Fibroblast of lung (primary cell): ENCODE measurements at regions not wholly inside any gene's neighbourhood (a gene's known extent, or its start where the extent isn't known, plus 50 kb on each side); places are given as distances from the start of the nearest gene placed in this dataset.

ENCODE experiments used
- DNase-seq, 2 donors: peaks; one replicate each; pipeline versions ENCODE4 v3.0.0 to v3.0.0-alpha.2; 2010; ENCODE audit warnings: low read depth in 2 of 2
- H2AFZ ChIP-seq: 2 replicates; pipeline ENCODE4 v1.5.1; 2012; ENCODE audit warnings: low read length, control low read depth, inconsistent platforms
- H3K27ac ChIP-seq: 2 replicates; pipeline ENCODE4 v1.5.1; 2011; ENCODE audit warnings: low read length, control low read depth; ENCODE audit not compliant: insufficient read depth
- H3K27me3 ChIP-seq: 2 replicates; pipeline ENCODE4 v1.5.1; 2011; ENCODE audit warnings: mild to moderate bottlenecking, low read length; ENCODE audit not compliant: control insufficient read depth, insufficient read depth
- H3K36me3 ChIP-seq: 2 replicates; pipeline ENCODE4 v1.5.1; 2011; ENCODE audit warnings: low read length; ENCODE audit not compliant: control insufficient read depth, insufficient read depth
- H3K4me1 ChIP-seq: 2 replicates; pipeline ENCODE4 v1.5.1; 2011; ENCODE audit warnings: low read length; ENCODE audit not compliant: control insufficient read depth, insufficient read depth; ENCODE audit errors: extremely low read depth
- H3K4me2 ChIP-seq: 2 replicates; pipeline ENCODE4 v1.5.1; 2011; ENCODE audit warnings: low read length, control low read depth; ENCODE audit not compliant: insufficient read depth; ENCODE audit errors: extremely low read depth
- H3K4me3 ChIP-seq, 4 experiments: fragments of 200-600 bp in 1 of 4; sonication (generic) in 1 of 4; replicated peaks in 1 of 4; 2 replicates each; pipeline ENCODE4 v1.5.1; 2011 to 2016; ENCODE audit warnings: low read length in 4 of 4, low read depth in 3 of 4, mild to moderate bottlenecking in 3 of 4, control low read depth in 2 of 4, inconsistent platforms in 1 of 4, mixed read lengths in 1 of 4; ENCODE audit not compliant: insufficient read depth in 1 of 4; ENCODE audit errors: control extremely low read depth in 1 of 4
- H3K79me2 ChIP-seq: 2 replicates; pipeline ENCODE4 v1.5.1; 2012; ENCODE audit warnings: mild to moderate bottlenecking, low read length, inconsistent platforms; ENCODE audit not compliant: control insufficient read depth, insufficient read depth
- H3K9ac ChIP-seq: 2 replicates; pipeline ENCODE4 v1.5.1; 2011; ENCODE audit warnings: mild to moderate bottlenecking, low read length, control low read depth; ENCODE audit not compliant: insufficient read depth
- H3K9me3 ChIP-seq: 2 replicates; pipeline ENCODE4 v1.5.1; 2012; ENCODE audit warnings: low read depth, low read length; ENCODE audit not compliant: control insufficient read depth, insufficient read depth
- H4K20me1 ChIP-seq: 2 replicates; pipeline ENCODE4 v1.5.1; 2011; ENCODE audit warnings: low read length; ENCODE audit not compliant: control insufficient read depth, insufficient read depth; ENCODE audit errors: extremely low read depth
- CTCF ChIP-seq, 2 donors: IDR thresholded peaks in 1 of 2; conservative IDR thresholded peaks in 1 of 2; 1 replicate in 1 of 2; 2 replicates in 1 of 2; pipeline ENCODE4 v1.5.1; 2011 to 2012; ENCODE audit warnings: low read length in 2 of 2, control low read depth in 1 of 2, inconsistent platforms in 1 of 2, low read depth in 1 of 2, mild to moderate bottlenecking in 1 of 2
- EZH2 ChIP-seq: IDR thresholded peaks from 2 replicates; pipeline ENCODE4 v1.5.1; 2012; ENCODE audit warnings: low read length, control low read depth, mild to moderate bottlenecking; ENCODE audit errors: missing control alignments

DNA sequence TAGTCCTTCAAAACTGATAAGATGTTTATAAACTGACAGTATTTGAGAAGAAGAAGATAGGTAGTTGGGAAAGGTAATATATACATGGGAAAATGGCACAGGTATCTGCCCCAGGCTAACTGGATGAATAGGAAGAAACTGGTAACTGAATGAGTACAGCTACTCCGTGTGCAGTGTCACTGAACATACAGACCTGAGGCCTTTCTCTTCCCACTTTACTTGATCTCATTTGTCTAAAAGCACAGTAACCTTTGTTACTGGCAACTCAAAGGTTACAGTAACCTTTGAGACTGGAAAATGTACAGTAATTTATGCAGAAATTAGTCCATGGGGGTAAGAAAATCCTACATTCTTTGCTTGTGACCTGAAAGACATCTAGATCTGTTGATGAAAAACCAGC, 735.0 kb upstream of the RIOK2 start:
- Histone ChIP-seq H3K9ac (no peak overlapping the region), H3K27ac (no peak overlapping the region), H3K4me1 (no peaks in the 10 kb centered on the region), H3K9me3 (no peaks in the 10 kb centered on the region), H3K36me3 (no peaks in the 10 kb centered on the region), H4K20me1 (no peaks in the 10 kb centered on the region), H3K27me3 (no peaks in the 10 kb centered on the region), H2AFZ (no peak overlapping the region), H3K4me3 (no peak overlapping the region), H3K4me2 (no peak overlapping the region), H3K79me2 (no peaks in the 10 kb centered on the region)
- no peak for DNase-seq
- TF ChIP-seq EZH2 (no peak), CTCF (conservative IDR thresholded peaks at IDR 0.05 in 1 of 2, IDR thresholded peaks at IDR 0.05 in 1 of 2; ENCODE audit: low read depth in 1 of 2, low read length in 2 of 2) (no peak)

DNA sequence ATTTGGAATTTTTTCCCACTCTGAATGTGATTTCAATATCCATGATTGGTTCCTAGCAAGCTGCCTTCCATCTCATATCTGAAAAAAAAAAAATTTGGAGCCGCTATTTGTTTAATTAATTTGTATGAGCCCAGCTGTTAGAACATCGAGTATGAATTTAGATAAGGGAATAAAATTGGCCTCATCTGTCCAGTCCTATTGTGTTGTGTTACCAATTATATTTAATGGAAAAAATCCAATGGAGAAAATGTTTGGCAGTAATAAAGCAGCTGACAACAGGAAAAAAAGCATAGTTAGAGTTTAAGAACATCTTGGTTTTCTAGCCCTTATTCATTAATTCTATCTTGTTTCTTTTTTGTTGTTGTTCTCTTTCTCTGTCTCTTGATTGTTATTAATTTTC, 735.6 kb upstream of the RIOK2 start:
- no peak overlapping the region for H3K9ac ChIP-seq
- H3K27ac ChIP-seq, result no peak overlapping the region
- H3K4me3 ChIP-seq, result no peak overlapping the region
- H3K36me3 ChIP-seq, result no peaks in the 10 kb centered on the region
- no peaks in the 10 kb centered on the region for H3K4me1 ChIP-seq
- no peaks in the 10 kb centered on the region for H3K79me2 ChIP-seq
- no peaks in the 10 kb centered on the region for H3K27me3 ChIP-seq
- no peak for DNase-seq
- H3K4me2 ChIP-seq, result no peak overlapping the region
- no peaks in the 10 kb centered on the region for H4K20me1 ChIP-seq
- no peak for TF ChIP-seq CTCF (conservative IDR thresholded peaks at IDR 0.05 in 1 of 2, IDR thresholded peaks at IDR 0.05 in 1 of 2; ENCODE audit: low read depth in 1 of 2, low read length in 2 of 2)
- no peak for TF ChIP-seq EZH2
- no peaks in the 10 kb centered on the region for H3K9me3 ChIP-seq
- H2AFZ ChIP-seq, result no peak overlapping the region

- Histone ChIP-seq H2AFZ (no peak overlapping the region), H3K27me3 (no peaks in the 10 kb centered on the region), H3K4me1 (no peaks in the 10 kb centered on the region), H3K9ac (no peak overlapping the region), H3K36me3 (no peaks in the 10 kb centered on the region), H3K4me2 (no peak overlapping the region), H3K9me3 (no peaks in the 10 kb centered on the region), H3K4me3 (no peak overlapping the region), H3K79me2 (no peaks in the 10 kb centered on the region), H3K27ac (no peak overlapping the region), H4K20me1 (no peaks in the 10 kb centered on the region)
- no peak for DNase-seq
- TF ChIP-seq CTCF (conservative IDR thresholded peaks at IDR 0.05 in 1 of 2, IDR thresholded peaks at IDR 0.05 in 1 of 2; ENCODE audit: low read depth in 1 of 2, low read length in 2 of 2) (no peak), EZH2 (no peak)
Measured at GRCh38 chr5:97919719-97920118, 736.7 kb upstream of the RIOK2 start.
